ENCODE measurements at regions not wholly inside any gene's neighbourhood (a gene's known extent, or its start where the extent isn't known, plus 50 kb on each side); places are given as distances from the start of the nearest gene placed in this dataset.

GRCh38 chr16:86224126-86224525 is 286.2 kb upstream of the FOXF1 start:
- TF ChIP-seq, protein P1, sequence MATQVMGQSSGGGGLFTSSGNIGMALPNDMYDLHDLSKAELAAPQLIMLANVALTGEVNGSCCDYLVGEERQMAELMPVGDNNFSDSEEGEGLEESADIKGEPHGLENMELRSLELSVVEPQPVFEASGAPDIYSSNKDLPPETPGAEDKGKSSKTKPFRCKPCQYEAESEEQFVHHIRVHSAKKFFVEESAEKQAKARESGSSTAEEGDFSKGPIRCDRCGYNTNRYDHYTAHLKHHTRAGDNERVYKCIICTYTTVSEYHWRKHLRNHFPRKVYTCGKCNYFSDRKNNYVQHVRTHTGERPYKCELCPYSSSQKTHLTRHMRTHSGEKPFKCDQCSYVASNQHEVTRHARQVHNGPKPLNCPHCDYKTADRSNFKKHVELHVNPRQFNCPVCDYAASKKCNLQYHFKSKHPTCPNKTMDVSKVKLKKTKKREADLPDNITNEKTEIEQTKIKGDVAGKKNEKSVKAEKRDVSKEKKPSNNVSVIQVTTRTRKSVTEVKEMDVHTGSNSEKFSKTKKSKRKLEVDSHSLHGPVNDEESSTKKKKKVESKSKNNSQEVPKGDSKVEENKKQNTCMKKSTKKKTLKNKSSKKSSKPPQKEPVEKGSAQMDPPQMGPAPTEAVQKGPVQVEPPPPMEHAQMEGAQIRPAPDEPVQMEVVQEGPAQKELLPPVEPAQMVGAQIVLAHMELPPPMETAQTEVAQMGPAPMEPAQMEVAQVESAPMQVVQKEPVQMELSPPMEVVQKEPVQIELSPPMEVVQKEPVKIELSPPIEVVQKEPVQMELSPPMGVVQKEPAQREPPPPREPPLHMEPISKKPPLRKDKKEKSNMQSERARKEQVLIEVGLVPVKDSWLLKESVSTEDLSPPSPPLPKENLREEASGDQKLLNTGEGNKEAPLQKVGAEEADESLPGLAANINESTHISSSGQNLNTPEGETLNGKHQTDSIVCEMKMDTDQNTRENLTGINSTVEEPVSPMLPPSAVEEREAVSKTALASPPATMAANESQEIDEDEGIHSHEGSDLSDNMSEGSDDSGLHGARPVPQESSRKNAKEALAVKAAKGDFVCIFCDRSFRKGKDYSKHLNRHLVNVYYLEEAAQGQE (IDR thresholded peaks at IDR 0.05; ENCODE audit: low read depth), result no peak
- TF ChIP-seq EP300 (IDR thresholded peaks at IDR 0.05; ENCODE audit: borderline replicate concordance) (no peak), RAD21 (IDR thresholded peaks at IDR 0.05; ENCODE audit: low read depth) (no peak), FOXM1 (IDR thresholded peaks at IDR 0.05; ENCODE audit: borderline replicate concordance, low read depth) (no peak)
- TF ChIP-seq, protein P2, sequence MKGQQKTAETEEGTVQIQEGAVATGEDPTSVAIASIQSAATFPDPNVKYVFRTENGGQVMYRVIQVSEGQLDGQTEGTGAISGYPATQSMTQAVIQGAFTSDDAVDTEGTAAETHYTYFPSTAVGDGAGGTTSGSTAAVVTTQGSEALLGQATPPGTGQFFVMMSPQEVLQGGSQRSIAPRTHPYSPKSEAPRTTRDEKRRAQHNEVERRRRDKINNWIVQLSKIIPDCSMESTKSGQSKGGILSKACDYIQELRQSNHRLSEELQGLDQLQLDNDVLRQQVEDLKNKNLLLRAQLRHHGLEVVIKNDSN (IDR thresholded peaks at IDR 0.05), result no peak

Data from Ishikawa (cell line).